Urinary bladder (tissue), 3 donors: ENCODE measurements at regions not wholly inside any gene's neighbourhood (a gene's known extent, or its start where the extent isn't known, plus 50 kb on each side); places are given as distances from the start of the nearest gene placed in this dataset.

Source experiments
- DNase-seq: peaks from one replicate; pipeline ENCODE4 v3.0.0-alpha.2; 2015; ENCODE audit errors: extremely low spot score
- H3K27ac ChIP-seq: one replicate; pipeline ENCODE4 v1.5.1; 2013; ENCODE audit warnings: low read depth, mild to moderate bottlenecking, moderate library complexity
- H3K36me3 ChIP-seq: one replicate; pipeline ENCODE4 v1.6.1; 2013; ENCODE audit warnings: mild to moderate bottlenecking, moderate library complexity; ENCODE audit not compliant: insufficient read depth
- H3K4me1 ChIP-seq: one replicate; pipeline ENCODE4 v1.6.1; 2013; ENCODE audit warnings: mild to moderate bottlenecking, moderate library complexity; ENCODE audit not compliant: insufficient read depth
- H3K4me3 ChIP-seq: one replicate; pipeline ENCODE4 v1.5.1; 2013; ENCODE audit warnings: low read depth, low read length
- WGBS: extraction: QIAGEN DNeasy Blood & Tissue Kit; methylation state at CpG from one replicate; pipeline ENCODE4 v1.1.7; 2013; 5-methylcytosine and 5-hydroxymethylcytosine counted together
- donor health status: healthy with polysubstance abuse.
- donor health status: healthy.

GRCh38 chr4:41473176-41473575 lies 64.8 kb upstream of the LIMCH1 start:
- Histone ChIP-seq H3K4me1 (no peaks in the 10 kb centered on the region), H3K36me3 (no peaks in the 10 kb centered on the region), H3K27ac (no peak overlapping the region), H3K4me3 (no peak overlapping the region)
- WGBS: 87% methylated on average over 2 of the region's 2 CpGs
- no peak for DNase-seq

GRCh38 chr4:41475402-41475801 lies 62.6 kb upstream of the LIMCH1 start:
- no peak for DNase-seq
- no peak overlapping the region for H3K4me3 ChIP-seq

DNA sequence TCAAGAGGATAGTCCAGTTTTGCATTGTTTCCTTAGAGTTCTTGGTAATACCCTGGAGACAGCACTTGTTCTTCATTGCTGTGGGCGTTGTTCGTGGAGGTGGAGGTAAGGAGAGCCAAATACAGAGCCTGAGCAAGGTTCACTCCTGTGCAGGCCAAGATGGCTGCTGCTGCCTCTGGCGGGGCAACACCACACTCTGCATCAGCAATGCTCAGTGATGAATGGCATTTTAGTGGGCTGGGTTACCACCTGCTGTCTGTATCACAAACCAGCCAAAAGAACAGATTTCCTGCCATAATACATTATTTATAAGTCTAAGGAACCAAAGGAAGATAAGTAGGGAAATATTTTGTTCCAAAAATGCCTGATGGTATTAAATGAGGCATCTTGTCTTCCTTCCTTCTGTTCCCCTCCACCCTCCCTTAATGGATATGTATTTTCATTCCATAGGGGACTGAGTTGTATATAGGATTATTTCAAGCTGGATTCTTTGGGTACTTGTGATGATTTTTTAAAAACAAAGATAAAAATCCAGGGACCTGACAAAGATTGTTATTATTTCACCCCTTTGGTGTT lies 61.6 kb upstream of the LIMCH1 start:
- Histone ChIP-seq H3K27ac (no peak overlapping the region), H3K4me3 (no peak overlapping the region)
- 94% methylated on average over 3 of the region's 3 CpGs for WGBS

More at GRCh38 chr4:41475402-41475801, 62.6 kb upstream of the LIMCH1 start:
- Histone ChIP-seq H3K36me3 (no peaks in the 10 kb centered on the region), H3K4me1 (no peaks in the 10 kb centered on the region), H3K27ac (no peak overlapping the region)
- WGBS: 100% methylated on average over 1 of the region's 1 CpG

GRCh38 chr4:41477181-41477905 lies 60.6 kb upstream of the LIMCH1 start:
- Histone ChIP-seq H3K27ac (no peak overlapping the region), H3K36me3 (no peaks in the 10 kb centered on the region), H3K4me1 (no peaks in the 10 kb centered on the region), H3K4me3 (no peak overlapping the region)
- no peak for DNase-seq
- WGBS: 88% methylated on average over 6 of the region's 6 CpGs

More for the DNA sequence above, 61.6 kb upstream of the LIMCH1 start:
- DNase-seq: no peak
- H3K4me1 ChIP-seq: no peaks in the 10 kb centered on the region
- H3K36me3 ChIP-seq: no peaks in the 10 kb centered on the region

DNA sequence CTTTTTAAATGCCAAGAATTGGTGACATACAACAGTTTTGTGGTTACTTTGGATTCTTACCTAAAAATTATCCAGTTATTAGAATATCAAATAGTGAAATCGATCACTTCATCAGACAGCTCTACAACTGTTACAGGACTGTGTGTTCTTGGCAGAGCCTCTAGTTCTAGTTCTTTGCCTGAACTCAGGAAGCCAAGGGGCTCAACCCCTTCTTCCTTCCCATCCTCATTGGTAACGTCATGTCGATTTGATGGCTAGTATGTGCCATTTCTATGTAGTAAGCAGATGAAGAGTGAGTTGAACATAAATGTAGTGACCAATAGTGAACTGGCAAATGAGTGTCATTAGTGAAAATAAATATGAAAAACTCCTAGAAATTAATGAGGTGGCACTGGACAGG lies 59.4 kb upstream of the LIMCH1 start:
- no peak for DNase-seq
- Histone ChIP-seq H3K27ac (no peak overlapping the region), H3K4me1 (no peaks in the 10 kb centered on the region), H3K4me3 (no peak overlapping the region), H3K36me3 (no peaks in the 10 kb centered on the region)
- 91% methylated on average over 3 of the region's 3 CpGs for WGBS

GRCh38 chr4:41480896-41481311 lies 57.1 kb upstream of the LIMCH1 start:
- no peaks in the 10 kb centered on the region for H3K4me1 ChIP-seq
- DNase-seq: no peak
- 75% methylated on average over 5 of the region's 5 CpGs for WGBS
- H3K27ac ChIP-seq: no peak overlapping the region
- H3K36me3 ChIP-seq: no peaks in the 10 kb centered on the region
- no peak overlapping the region for H3K4me3 ChIP-seq

- whole genome bisulfite sequencing: 92% methylated on average over 1 of the region's 1 CpG
- Histone ChIP-seq H3K27ac (no peak overlapping the region), H3K4me3 (no peak overlapping the region), H3K36me3 (no peaks in the 10 kb centered on the region), H3K4me1 (no peaks in the 10 kb centered on the region)
- DNase-seq: no peak
Observed at GRCh38 chr4:41483771-41484170, 54.2 kb upstream of the LIMCH1 start.

- H3K36me3 ChIP-seq: no peaks in the 10 kb centered on the region
- no peak for DNase-seq
- no peaks in the 10 kb centered on the region for H3K4me1 ChIP-seq
- no peak overlapping the region for H3K4me3 ChIP-seq
- WGBS: 81% methylated on average over 1 of the region's 1 CpG
- H3K27ac ChIP-seq: no peak overlapping the region
Observed at GRCh38 chr4:41485041-41485440, 52.9 kb upstream of the LIMCH1 start.

GRCh38 chr4:41487868-41488440 lies 50.0 kb upstream of the LIMCH1 start:
- Histone ChIP-seq H3K4me3 (no peak overlapping the region), H3K36me3 (no peaks in the 10 kb centered on the region), H3K27ac (no peak overlapping the region), H3K4me1 (no peaks in the 10 kb centered on the region)
- WGBS: 79% methylated on average over 4 of the region's 4 CpGs
- DNase-seq: no peak
